Activated CD4-positive, alpha-beta T cell treated with anti-CD3 and anti-CD28 coated beads for 1 hour (primary cell): ENCODE measurements at regions not wholly inside any gene's neighbourhood (a gene's known extent, or its start where the extent isn't known, plus 50 kb on each side); places are given as distances from the start of the nearest gene placed in this dataset.

Experiments used
- DNase-seq: peaks from one replicate; pipeline ENCODE4 v3.0.0-alpha.2; 2020

- no peak for DNase-seq
Observed at GRCh38 chr2:126437016-126437415, 218.9 kb upstream of the GYPC start.

GRCh38 chr2:126444512-126444911 lies 211.4 kb upstream of the GYPC start:
- no peak for DNase-seq

- DNase-seq: no peak
Observed at GRCh38 chr2:126446106-126446695, 209.8 kb upstream of the GYPC start.

GRCh38 chr2:126448611-126449010 lies 207.3 kb upstream of the GYPC start:
- no peak for DNase-seq

- DNase-seq: no peak
Observed at GRCh38 chr2:126449677-126450076, 206.3 kb upstream of the GYPC start.

- no peak for DNase-seq
Observed at GRCh38 chr2:126463892-126464674, 191.9 kb upstream of the GYPC start.

- no peak for DNase-seq
Observed at GRCh38 chr2:126467367-126468054, 188.4 kb upstream of the GYPC start.

- DNase-seq: no peak
Observed at GRCh38 chr2:126475031-126475430, 180.9 kb upstream of the GYPC start.

GRCh38 chr2:126476691-126477090 lies 179.3 kb upstream of the GYPC start:
- DNase-seq: no peak

GRCh38 chr2:126480033-126480432 lies 175.9 kb upstream of the GYPC start:
- no peak for DNase-seq

GRCh38 chr2:126482582-126483464 lies 173.1 kb upstream of the GYPC start:
- DNase-seq: no peak

GRCh38 chr2:126494593-126494992 lies 161.4 kb upstream of the GYPC start:
- DNase-seq: no peak

GRCh38 chr2:126495189-126495588 lies 160.8 kb upstream of the GYPC start:
- DNase-seq: no peak

- DNase-seq: no peak
Observed at GRCh38 chr2:126496493-126496892, 159.5 kb upstream of the GYPC start.

GRCh38 chr2:126503476-126503875 lies 152.5 kb upstream of the GYPC start:
- DNase-seq: no peak

GRCh38 chr2:126504949-126505348 lies 151.0 kb upstream of the GYPC start:
- no peak for DNase-seq

- no peak for DNase-seq
Observed at GRCh38 chr2:126506786-126507185, 149.2 kb upstream of the GYPC start.

- no peak for DNase-seq
Observed at GRCh38 chr2:126507425-126507911, 148.5 kb upstream of the GYPC start.

GRCh38 chr2:126510356-126510755 lies 145.6 kb upstream of the GYPC start:
- DNase-seq: no peak

GRCh38 chr2:126510960-126511359 lies 145.0 kb upstream of the GYPC start:
- no peak for DNase-seq

GRCh38 chr2:126512026-126512425 lies 143.9 kb upstream of the GYPC start:
- DNase-seq: no peak

GRCh38 chr2:126513033-126513432 lies 142.9 kb upstream of the GYPC start:
- no peak for DNase-seq

- DNase-seq: no peak
Observed at GRCh38 chr2:126515471-126515870, 140.5 kb upstream of the GYPC start.
